C4-2B (cell line): ENCODE measurements at regions not wholly inside any gene's neighbourhood (a gene's known extent, or its start where the extent isn't known, plus 50 kb on each side); places are given as distances from the start of the nearest gene placed in this dataset.

ENCODE experiments used
- ZFX ChIP-seq: fragments of 450-650 bp; IDR thresholded peaks from 2 replicates; pipeline ENCODE4 v1.6.1; 2017
- TF ChIP-seq, protein P1 (sequence below): fragments of 450-650 bp; conservative IDR thresholded peaks from 2 replicates; pipeline ENCODE4 v1.5.1; 2017; ENCODE audit warnings: mild to moderate bottlenecking

DNA sequence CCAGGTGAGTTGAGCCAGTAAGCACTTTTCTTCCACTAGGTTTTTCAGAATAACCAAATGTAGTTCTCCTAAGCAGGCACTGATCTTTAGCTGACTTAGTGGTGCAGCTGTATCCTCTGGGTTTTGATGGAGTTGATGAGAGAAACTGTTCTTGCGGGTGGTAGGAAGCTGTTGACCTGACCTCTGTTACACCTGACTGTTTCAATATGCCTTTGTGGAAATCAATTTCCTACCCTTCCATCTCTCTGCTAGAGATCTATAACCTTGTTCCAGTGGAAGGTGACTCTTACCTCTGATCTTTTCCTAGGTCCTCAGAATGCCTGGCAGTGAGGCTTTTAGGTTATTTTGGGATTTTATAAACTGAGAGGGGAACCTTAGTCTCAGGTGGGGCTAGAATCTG lies 51.6 kb upstream of the MACF1 start:
- TF ChIP-seq ZFX: no peak
- TF ChIP-seq, protein P1, sequence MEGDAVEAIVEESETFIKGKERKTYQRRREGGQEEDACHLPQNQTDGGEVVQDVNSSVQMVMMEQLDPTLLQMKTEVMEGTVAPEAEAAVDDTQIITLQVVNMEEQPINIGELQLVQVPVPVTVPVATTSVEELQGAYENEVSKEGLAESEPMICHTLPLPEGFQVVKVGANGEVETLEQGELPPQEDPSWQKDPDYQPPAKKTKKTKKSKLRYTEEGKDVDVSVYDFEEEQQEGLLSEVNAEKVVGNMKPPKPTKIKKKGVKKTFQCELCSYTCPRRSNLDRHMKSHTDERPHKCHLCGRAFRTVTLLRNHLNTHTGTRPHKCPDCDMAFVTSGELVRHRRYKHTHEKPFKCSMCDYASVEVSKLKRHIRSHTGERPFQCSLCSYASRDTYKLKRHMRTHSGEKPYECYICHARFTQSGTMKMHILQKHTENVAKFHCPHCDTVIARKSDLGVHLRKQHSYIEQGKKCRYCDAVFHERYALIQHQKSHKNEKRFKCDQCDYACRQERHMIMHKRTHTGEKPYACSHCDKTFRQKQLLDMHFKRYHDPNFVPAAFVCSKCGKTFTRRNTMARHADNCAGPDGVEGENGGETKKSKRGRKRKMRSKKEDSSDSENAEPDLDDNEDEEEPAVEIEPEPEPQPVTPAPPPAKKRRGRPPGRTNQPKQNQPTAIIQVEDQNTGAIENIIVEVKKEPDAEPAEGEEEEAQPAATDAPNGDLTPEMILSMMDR: no peak
